Brain microvascular endothelial cell (primary cell): ENCODE measurements at regions not wholly inside any gene's neighbourhood (a gene's known extent, or its start where the extent isn't known, plus 50 kb on each side); places are given as distances from the start of the nearest gene placed in this dataset.

ENCODE experiments used
- DNase-seq: peaks from one replicate; pipeline ENCODE4 v3.0.0-alpha.2; 2020
- H3K27ac ChIP-seq: fragments of 250-450 bp; sonication (Bioruptor Pico); 2 replicates; pipeline ENCODE4 v1.5.1; 2020; ENCODE audit warnings: mild to moderate bottlenecking, moderate library complexity
- H3K27me3 ChIP-seq: fragments of 250-450 bp; sonication (Bioruptor Pico); replicated peaks from 2 replicates; pipeline ENCODE4 v1.5.1; 2020; ENCODE audit warnings: mild to moderate bottlenecking
- H3K36me3 ChIP-seq: fragments of 250-450 bp; sonication (Bioruptor Pico); replicated peaks from 2 replicates; pipeline ENCODE4 v1.5.1; 2020; ENCODE audit warnings: mild to moderate bottlenecking
- H3K4me3 ChIP-seq: 2 replicates; pipeline ENCODE4 v1.5.1; 2011; ENCODE audit warnings: low read depth, mild to moderate bottlenecking, control low read depth, low read length, moderate library complexity
- CTCF ChIP-seq: IDR thresholded peaks from 2 replicates; pipeline ENCODE4 v1.5.1; 2011; ENCODE audit warnings: low read depth, mild to moderate bottlenecking, moderate library complexity, low read length, control low read depth, inconsistent platforms; ENCODE audit errors: missing control alignments
- in situ Hi-C: cut with HindIII; loops from 2 replicates; pipeline ENCODE4 v1.10.0; 2017; ENCODE audit warnings: low sequenced_read_pairs, low pct_ligation_motif_present

- no peak for TF ChIP-seq CTCF
- in situ Hi-C loops: no loop called here
- DNase-seq: no peak
- Histone ChIP-seq H3K27ac (no peak overlapping the region), H3K36me3 (no peaks in the 10 kb centered on the region), H3K4me3 (no peak overlapping the region), H3K27me3 (peaks cover 2% of the 10 kb centered on the region)
Measured at GRCh38 chr15:31545257-31545656, 218.6 kb downstream of the KLF13 start.

GRCh38 chr15:31550211-31550977, 223.8 kb downstream of the KLF13 start:
- TF ChIP-seq CTCF: no peak
- Histone ChIP-seq H3K36me3 (no peaks in the 10 kb centered on the region), H3K27ac (no peak overlapping the region), H3K27me3 (no peaks in the 10 kb centered on the region), H3K4me3 (no peak overlapping the region)
- DNase-seq: no peak
- in situ Hi-C loops: no loop called here

GRCh38 chr15:31551323-31551722, 224.7 kb downstream of the KLF13 start:
- H3K27me3 ChIP-seq: no peaks in the 10 kb centered on the region
- no peak overlapping the region for H3K27ac ChIP-seq
- no peak overlapping the region for H3K4me3 ChIP-seq
- in situ Hi-C loops: no loop called here
- no peaks in the 10 kb centered on the region for H3K36me3 ChIP-seq
- no peak for TF ChIP-seq CTCF
- DNase-seq: no peak

GRCh38 chr15:31552482-31553099, 226.0 kb downstream of the KLF13 start:
- in situ Hi-C loops: no loop called here
- no peak overlapping the region for H3K4me3 ChIP-seq
- no peak for TF ChIP-seq CTCF

GRCh38 chr15:31554261-31554660, 227.6 kb downstream of the KLF13 start:
- H3K27ac ChIP-seq: no peak overlapping the region
- no peaks in the 10 kb centered on the region for H3K36me3 ChIP-seq
- TF ChIP-seq CTCF: no peak
- H3K27me3 ChIP-seq: no peaks in the 10 kb centered on the region
- in situ Hi-C loops: no loop called here
- H3K4me3 ChIP-seq: no peak overlapping the region
- peak; percentile 72 for DNase-seq

More at GRCh38 chr15:31552482-31553099, 226.0 kb downstream of the KLF13 start:
- Histone ChIP-seq H3K27ac (no peak overlapping the region), H3K27me3 (no peaks in the 10 kb centered on the region), H3K36me3 (no peaks in the 10 kb centered on the region)
- no peak for DNase-seq
